ENCODE measurements at regions not wholly inside any gene's neighbourhood (a gene's known extent, or its start where the extent isn't known, plus 50 kb on each side); places are given as distances from the start of the nearest gene placed in this dataset.

DNA sequence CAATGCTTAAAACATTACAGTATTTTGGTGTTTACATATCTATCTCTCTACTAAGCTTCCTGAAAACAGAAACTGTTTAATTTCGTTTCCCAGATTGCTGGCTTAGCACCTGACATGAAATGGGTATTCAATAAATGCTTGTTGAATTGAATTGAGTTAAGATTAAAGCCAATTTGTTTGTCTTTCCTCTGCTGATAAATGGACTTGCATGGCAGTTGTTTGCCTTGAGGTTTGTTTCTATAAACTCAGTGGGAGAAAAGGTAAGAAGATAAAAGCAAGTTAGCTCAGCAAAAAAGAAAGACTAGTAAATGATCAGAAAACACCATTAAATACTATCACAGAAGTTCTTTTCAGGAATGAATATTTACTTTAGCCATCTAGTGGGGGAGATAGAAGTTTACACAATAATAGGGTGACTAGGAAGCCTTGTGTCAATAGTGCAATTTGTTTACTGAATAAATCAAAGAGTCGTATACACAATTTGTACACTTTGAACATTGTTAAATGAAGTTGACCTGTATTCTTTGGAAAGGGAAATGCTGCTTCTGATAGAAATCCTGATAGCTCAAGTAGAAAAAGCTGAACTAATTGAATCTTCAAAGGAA is 754.5 kb upstream of the FAM98A start:
- TF ChIP-seq CTCF (IDR thresholded peaks at IDR 0.05), result no peak
- no peak for TF ChIP-seq POLR2AphosphoS5 (IDR thresholded peaks at IDR 0.05)
- TF ChIP-seq POLR2A (IDR thresholded peaks at IDR 0.05), result no peak
- TF ChIP-seq EP300 (IDR thresholded peaks at IDR 0.05), result no peak
